ENCODE measurements at regions not wholly inside any gene's neighbourhood (a gene's known extent, or its start where the extent isn't known, plus 50 kb on each side); places are given as distances from the start of the nearest gene placed in this dataset.

- no peak for TF ChIP-seq CTCF (IDR thresholded peaks at IDR 0.05; ENCODE audit: borderline replicate concordance, insufficient read depth, low read depth, low read length)
- no peak overlapping the region for H3K4me3 ChIP-seq (ENCODE audit: low read depth, low read length)
Observed at GRCh38 chr11:70608568-70609470, 210.5 kb downstream of the CTTN start.

- H3K4me3 ChIP-seq (ENCODE audit: low read depth, low read length): no peak overlapping the region
- TF ChIP-seq CTCF (IDR thresholded peaks at IDR 0.05; ENCODE audit: borderline replicate concordance, insufficient read depth, low read depth, low read length): no peak
Observed at GRCh38 chr11:70610566-70611565, 212.5 kb downstream of the CTTN start.

- H3K4me3 ChIP-seq (ENCODE audit: low read depth, low read length): no peak overlapping the region
- no peak for TF ChIP-seq CTCF (IDR thresholded peaks at IDR 0.05; ENCODE audit: borderline replicate concordance, insufficient read depth, low read depth, low read length)
Observed at GRCh38 chr11:70611821-70612220, 213.5 kb downstream of the CTTN start.

- H3K4me3 ChIP-seq (ENCODE audit: low read depth, low read length): no peak overlapping the region
- TF ChIP-seq CTCF (IDR thresholded peaks at IDR 0.05; ENCODE audit: borderline replicate concordance, insufficient read depth, low read depth, low read length): no peak
Observed at GRCh38 chr11:70612459-70613141, 214.3 kb downstream of the CTTN start.

GRCh38 chr11:70614034-70614681, 215.8 kb downstream of the CTTN start:
- TF ChIP-seq CTCF (IDR thresholded peaks at IDR 0.05; ENCODE audit: borderline replicate concordance, insufficient read depth, low read depth, low read length): no peak
- H3K4me3 ChIP-seq (ENCODE audit: low read depth, low read length): no peak overlapping the region
